NCI-H1417 (cell line): ENCODE measurements at regions not wholly inside any gene's neighbourhood (a gene's known extent, or its start where the extent isn't known, plus 50 kb on each side); places are given as distances from the start of the nearest gene placed in this dataset.
A peak's percentile ranks its signal among the peaks of the same experiment; 100 is the strongest.
"Not testable (repeated sequence)": the region's sequence is repeated elsewhere in the genome, so short reads cannot be mapped to it uniquely, and the experiment has no call there.

Source experiments
- DNase-seq, 3 experiments: peaks; one replicate each; lab custom pipeline; 2025; lab: John Stamatoyannopoulos, UW

DNA sequence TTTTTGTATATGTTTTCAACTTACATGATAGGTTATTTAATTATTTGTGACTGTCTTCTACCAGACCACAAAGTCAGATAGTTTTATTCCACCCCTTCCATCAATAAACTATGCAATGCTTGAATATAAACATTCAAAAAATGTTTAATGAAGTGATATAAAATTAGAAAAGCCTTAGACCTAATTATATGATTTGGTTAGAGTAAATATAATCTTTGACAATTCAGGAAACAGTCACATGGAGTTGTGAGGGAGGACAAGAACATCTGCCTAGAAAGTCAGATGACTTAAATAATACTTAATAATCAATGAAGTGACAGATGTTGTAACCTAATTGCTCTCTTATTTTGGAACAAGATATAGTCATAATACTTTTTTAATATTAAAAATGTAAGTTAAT, 710.3 kb downstream of the ZBBX start:
- no peak for DNase-seq

DNA sequence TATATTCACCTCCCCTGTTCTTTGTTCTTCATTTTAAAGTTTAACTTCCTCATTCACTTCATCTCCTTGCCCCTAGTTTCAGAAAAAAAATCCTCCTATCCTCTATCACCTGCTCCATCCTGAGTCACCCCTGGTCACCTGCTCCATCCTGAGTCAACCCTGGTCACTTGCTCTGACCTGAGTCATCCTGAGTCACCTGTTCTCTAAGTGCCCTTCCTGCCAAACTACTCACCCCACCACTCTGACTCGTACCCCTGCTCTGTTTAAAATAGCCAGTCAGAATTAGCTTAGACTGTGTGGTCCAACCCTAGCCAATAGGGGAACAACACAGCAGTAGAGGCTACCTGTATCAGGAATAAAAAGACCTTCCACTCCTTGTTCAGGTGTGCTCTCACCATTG, 716.9 kb downstream of the ZBBX start:
- no peak for DNase-seq

DNA sequence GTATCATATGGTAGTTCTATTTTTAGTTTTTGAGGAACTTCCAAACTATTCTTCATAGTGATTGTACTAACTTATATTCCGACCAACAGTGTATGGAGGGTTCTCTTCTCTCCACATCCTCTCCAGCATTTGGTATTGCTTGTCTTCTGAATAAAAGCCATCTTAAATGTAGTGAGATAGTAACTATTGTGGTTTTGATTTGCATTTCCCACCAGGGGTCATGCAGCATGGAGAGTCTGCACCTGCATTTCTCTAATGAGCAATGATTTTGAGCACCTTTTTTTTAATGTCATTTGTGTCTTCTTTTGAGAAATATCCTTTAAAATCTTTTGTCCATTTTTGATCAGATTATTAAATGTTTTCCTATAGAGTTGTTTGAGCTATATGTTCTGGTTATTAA, 718.5 kb downstream of the ZBBX start:
- DNase-seq: no peak

DNA sequence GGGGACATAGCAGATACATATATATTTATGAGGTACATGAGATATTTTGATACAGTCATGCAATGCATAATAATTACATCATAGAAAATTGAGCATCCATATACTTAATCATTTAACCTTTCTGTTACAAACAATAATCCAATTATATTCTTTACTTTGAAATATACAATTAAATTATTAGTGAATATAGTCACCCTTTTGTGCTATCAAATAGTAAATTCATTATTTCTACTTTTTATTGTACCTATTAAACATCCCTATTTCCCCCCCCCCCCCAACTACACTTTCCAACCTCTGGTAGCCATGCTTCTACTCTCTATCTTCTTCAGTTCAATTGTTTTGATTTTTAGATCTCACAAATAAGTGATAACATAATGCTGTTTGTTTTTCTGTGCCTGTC, 719.1 kb downstream of the ZBBX start:
- no peak for DNase-seq

DNA sequence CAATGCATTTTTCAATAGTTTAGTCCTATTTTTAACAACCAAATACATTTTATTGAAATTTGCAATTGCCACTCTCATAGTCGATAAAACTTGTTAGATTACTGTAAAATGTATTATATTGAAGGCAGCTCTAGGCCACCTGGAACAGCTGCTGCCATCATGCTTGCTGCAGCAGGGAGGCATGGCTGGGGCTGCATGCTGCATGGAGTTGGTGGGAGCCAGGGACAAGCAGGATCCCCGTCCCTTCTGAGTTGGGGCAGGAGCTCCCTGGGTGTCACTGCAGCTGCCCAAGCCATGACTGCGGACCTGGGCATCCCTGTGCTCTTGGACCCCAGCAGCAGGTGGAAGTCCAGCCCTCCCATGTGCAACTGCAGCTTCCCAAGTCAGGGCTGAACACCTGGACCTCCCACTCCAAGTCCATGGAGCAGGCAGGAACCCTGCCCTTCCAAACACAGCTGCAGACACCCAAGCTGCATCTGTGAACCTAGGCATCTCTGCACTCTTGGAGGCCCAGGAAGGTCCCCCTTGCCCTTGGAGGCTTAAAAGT, 742.0 kb downstream of the ZBBX start:
- DNase-seq: no peak

DNA sequence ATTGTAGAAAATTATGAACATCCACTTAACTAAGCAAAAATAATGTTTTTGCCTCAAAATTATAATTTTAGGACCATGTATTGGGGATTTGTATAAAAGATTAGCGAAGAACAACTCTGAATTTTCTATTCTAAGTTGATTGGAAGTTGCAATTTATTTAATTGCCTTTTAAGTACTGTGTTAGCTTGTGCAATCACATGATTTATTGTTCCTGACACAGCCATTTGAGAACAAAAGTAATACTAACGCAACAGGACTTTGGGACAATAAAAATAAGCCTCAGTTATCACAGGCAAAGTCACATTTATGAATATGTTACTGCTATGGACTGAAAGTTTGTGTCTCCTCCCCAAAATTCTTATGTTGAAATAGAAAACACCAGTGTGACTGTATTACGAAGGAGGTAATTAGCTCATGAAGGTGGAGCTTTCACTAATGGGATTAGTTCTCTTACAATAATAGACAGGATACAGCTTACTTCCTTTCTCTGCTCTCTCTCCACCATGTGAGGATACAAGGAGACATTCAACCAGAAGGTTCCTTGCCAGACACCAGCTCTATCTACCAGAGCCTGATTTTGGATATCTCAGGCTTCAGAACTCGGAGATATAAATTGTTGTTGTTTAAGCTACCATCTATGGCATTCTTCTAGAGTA, 745.9 kb downstream of the ZBBX start:
- peak in 2 of 3 experiments; percentile 35 to 67 for DNase-seq

DNA sequence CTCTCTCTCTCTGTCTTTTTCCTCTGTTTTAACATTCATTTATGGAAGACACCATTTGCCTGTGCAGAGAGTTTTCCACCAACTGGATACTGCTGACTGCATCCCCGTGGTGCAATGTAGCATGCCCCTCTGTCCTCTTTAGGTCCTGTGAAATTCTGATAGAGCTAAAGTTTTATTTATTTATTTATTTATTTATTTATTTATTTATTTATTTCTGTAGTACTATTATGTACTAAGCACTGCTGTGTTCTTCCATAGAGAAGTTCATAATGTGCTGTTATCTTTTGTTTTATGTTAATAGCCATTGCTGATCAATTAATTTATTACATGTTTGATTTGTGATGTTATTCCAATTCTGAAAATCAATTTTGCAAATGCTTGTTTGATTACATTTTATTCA, 749.9 kb downstream of the ZBBX start:
- no peak for DNase-seq

DNA sequence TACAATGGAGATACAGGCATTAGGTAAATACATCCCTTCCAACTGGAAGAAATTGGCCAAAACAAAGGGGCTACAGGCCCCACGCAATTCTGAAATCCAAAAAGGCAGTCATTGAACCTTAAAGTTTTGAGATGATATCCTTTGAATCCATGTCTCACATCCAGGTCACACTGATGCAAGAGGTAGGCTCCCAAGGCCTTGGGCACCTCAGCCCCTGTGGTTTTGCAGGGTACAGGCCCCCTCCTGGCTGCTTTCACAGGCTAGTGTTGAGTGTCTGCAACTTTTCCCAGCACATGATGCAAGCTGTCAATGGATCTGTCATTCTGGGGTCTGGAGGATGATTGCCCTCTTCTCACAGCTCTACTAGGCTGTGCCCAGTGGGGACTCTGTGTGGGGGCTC, 766.7 kb downstream of the ZBBX start:
- DNase-seq: no peak

DNA sequence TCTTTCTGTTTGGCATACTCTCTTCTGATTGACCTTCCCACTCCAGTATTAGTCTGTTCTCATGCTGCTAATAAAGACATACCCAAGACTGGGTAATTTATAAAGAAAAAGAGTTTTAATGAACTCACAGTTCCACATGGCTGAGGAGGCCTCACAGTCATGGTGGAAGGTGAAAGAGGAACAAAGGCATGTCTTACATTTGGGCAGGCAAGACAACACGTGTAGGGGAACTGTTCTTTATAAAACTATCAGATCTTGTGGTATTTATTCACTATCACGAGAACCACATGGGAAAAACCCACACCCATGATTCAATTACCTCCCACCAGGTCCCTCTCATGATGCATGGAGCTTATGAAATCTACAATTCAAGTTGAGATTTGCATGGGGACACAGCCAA, 767.3 kb downstream of the ZBBX start:
- not testable (repeated sequence) for DNase-seq

DNA sequence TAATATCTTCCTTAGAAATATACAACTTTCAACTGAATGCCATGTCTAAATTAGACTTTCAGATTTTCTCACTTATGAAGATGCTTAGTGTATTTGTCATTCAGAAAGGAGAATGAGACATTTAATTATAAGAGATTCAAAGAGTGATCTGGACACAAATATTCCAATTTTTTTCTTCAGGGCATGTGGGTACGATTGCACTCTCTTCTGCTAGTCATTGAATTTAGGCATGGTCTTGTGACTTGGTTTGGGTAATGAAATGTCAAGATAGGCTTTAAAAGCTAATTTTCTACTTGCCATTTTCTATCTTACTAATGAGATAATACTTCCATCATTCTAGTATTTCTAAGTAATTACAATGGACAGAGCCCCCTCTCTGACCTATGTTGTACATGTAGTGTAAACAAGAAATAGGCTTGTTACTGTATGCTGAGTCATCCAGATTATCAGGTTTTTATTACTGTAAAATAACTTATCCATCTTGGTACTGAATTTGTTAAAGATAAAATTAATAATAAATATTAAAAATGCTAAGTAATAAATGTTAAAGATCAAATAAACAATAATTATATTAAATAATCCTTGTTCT, 770.8 kb upstream of the BCHE start:
- no peak for DNase-seq

DNA sequence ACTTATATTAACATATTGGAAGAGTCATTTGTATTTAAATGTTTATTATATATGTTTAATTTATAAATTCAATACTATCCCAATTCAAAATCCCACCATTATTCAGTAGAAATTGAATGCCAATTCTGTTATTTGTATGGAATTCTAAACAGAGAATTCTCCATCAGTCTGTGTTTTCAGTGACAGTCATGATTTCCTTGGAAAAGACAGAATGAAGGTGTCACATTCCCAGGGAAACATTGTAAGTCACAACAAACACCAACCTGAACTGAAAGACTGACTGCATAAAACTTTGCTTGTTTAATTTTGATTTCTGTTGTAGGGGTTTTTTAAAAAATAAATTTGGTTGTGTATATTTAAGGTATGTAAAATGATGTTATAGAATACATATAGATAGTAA, 769.8 kb upstream of the BCHE start:
- no peak for DNase-seq

DNA sequence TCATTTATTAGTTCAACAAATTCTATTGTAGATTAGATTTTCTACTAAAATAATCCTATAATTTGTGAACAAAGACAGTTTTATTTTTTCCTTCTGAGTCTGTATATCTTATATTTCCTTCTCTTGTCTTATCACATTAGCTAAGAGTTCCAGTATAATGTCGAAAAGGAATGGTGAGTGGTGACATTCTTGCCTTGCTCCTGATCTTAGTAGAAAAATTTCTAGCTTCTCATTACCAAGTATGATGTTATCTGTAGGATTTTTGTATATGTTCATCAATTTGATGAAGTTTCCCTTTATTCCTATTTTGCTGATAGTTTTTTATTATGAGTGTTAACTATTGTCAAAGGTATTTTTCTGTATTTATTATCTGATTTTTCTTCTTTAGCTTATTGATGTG, 756.6 kb upstream of the BCHE start:
- DNase-seq: no peak

DNA sequence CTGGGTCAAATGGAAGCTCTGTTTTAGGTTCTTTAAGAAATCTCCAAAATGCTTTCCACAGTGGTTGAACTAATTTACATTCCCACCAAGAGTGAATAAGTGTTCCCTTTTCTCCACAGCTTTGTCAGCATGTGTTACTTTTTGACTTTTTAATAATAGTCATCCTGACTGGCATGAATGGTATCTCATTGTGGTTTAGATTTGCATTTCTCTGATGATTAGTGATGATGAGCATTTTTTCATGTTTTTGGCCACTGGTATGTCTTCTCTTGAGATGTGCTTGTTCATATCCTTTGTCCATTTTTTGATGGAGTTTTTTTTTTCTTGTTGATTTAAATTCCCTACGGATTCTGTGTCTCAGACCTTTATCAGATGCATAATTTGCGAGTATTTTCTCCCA, 745.0 kb upstream of the BCHE start:
- no peak for DNase-seq

DNA sequence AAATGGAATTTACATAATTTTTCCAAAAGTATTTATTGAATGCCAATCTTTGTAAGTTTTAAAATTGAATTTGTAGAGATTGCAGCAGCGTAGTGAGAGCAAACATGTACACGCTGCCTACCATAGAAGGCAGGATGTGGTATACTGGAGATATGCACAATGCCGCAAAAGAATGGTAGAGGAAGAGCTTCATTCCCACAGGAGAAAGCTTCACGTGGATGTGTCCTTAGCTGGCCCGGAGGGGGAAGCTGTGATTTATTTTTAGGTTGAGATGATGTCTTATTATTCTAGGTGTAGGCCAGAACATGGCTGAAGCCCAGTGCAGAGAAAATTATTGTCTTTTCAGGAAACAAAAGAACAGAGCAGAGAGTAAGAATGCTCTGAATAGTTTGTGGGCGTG, 743.3 kb upstream of the BCHE start:
- DNase-seq: no peak

DNA sequence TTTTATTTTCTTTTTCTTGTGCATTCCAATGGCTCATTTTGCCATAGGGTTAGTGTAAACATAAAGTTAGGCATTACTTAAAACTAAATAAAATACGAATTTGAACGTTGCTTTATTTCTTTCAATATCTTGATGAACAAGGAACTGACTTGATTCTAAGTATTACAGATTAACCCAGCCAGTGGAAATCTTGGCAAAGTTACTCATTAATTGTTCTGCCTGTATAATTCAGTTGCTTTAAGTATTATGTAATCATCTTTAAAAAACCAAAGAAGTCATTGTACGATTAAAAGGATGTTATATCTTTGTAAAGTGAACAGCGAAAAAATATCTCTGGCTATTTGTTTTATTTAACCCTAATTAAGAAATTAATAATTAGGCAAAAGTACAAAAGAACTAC, 737.9 kb upstream of the BCHE start:
- DNase-seq: no peak

DNA sequence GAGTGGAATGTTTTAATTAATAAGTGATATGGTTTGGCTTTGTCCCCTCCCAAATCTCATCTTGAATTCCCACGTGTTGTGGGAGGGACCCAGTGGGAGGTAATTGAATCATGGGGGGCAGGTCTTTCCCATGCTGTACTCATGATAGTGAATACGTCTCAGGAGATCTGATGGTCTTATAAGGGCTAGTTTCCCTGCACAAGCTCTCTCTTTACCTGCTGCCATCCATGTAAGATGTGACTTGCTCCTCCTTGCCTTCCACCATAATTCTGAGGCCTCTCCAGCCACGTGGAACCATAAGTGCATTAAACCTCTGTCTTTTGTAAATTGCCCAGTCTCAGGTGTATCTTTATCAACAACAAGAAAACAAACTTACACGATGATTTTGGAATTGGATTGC, 734.5 kb upstream of the BCHE start:
- DNase-seq: not testable (repeated sequence)

DNA sequence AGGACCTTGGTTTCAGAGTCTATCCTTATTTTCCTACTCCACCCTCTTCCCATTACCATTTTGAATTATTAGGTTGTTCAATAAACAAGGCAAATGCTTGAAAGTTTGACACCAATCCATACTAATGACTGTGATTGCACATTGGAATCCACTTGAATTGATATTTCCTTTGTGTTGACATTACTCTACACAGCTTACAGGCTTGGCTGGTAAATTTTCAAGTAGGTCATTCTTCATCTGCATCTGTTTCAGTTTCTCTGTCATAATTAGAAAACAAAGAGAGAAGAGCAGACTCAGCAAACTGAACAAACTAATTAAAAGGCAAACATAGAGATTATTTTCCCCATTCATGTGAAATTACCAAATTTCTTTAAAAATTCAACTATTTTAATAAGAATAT, 732.9 kb upstream of the BCHE start:
- DNase-seq: peak in 1 of 3 experiments; percentile 41

DNA sequence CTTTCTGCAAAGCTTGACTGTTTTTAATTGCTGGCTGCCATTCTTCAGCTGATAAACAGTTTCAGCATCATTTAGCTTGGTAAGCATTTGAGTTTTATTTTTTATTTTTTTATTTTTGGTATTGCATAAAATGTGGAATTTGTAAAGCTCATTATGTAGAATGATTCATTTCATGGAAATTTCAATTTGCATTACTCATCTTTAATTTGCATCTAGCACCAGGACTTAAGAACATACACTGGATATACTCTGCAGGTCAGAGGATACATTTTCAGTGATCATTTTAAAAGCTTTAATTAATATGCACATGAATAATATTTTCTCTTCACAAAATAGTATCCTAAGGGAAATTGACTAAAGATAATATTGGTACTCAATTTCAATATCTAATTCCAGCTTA, 732.4 kb upstream of the BCHE start:
- no peak for DNase-seq

DNA sequence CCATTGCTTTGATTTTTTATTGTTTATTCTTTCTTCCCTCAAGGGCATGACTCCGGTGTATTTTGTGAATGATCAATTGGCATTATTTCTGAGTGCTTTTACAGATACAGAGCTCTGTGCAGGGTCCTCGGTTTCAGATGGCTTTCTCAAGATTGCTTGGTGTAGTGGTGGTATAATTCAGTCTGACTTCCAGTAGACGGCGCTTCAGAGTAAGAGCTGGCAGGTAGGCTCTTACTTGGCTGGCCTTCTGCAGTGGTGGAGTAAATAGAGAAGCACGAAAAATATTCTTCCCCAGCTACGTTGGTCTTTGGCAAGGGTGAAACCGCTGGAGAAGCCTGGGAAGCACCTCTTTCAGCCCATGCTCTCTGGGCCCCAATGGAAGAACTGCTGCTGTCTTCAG, 723.0 kb upstream of the BCHE start:
- DNase-seq: no peak

DNA sequence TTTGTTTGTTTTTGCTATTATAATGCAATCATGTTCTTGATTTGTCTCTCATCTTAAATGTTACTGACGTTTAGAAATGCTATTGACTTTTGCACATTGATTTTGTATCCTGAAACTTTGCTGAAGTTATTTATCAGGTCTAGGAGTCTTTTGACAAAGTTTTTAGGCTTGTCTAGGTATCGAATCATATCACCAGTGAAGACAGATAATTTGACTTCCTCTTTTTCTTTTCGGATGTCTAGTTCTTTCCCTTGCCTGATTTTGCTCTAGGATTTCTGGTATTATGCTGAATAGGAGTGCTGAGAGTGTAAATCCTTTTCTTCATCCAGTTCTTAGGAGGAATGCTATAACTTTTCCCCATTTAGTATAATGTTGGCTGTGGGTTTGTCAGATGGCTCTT, 719.7 kb upstream of the BCHE start:
- no peak for DNase-seq

DNA sequence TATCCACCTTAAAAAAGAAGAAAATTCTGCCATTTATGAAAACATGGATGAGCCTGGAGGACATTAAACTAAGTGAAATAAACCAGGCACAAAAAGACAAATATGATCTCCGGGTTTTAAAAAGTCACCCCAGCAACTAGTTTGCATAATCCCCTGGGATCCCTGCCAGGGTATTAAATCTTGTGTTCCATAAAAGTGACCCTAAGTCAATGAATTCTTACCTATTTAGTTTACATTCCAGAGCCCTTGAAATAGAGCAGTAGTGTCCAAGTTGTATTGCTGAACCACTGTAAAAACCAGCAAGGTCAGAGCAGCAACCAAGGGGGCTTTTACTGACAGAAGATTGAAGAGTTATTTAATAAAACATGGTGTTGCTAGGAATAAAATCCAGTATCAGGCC, 716.8 kb upstream of the BCHE start:
- DNase-seq: no peak

DNA sequence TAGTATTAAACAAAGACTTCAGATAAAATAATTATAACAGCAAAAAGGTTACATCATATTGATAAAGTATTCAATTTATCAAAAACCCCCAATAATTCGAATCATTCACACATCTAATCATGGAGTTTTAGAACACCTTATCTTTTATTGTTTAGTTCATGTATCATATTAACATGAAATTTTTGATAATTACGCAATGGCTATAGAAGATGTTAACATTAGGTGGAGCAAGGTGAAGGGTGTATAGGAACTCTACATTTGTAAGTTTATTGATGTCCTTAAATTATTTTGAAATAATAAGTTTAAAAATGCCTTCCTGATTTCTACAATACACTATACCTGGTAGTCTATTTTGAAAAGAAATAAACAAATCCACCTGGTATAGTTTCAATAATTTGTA, 696.5 kb upstream of the BCHE start:
- DNase-seq: no peak

DNA sequence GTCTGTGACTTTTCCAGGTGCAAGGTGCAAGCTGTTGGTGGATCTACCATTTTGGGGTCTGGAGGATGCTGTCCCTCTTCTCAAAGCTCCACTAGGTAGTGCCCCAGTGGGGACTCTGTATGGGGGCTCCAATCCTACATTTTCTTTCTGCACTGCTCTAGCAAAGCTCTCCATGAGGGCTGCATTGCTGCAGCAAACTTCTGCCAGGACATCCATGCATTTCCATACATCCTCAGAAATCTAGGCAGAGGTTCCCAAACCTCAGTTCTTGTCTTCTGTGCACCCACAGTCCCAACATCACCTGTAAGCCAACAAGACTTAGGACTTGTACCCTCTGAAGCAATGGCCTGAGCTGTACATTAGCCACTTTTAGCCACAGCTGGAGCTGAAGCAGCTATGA, 694.5 kb upstream of the BCHE start:
- DNase-seq: no peak

DNA sequence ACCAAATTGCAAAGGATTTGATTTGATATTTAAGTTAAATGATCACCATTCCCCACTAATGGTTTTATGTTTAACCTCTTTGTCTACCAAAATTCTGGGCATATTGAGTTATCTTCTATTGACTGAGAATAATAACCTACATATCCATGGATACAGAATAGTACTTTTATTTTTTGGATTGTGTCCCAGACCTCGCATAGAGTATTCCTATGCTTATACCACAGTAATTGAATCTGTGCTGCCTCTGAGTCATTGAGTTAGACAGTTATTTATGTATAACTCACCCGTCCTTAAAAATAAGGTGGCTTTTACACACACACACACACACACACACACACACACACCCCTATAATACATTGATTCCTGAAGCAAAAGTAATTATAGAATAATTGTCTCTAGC, 690.1 kb upstream of the BCHE start:
- no peak for DNase-seq
